ENCODE measurements at regions not wholly inside any gene's neighbourhood (a gene's known extent, or its start where the extent isn't known, plus 50 kb on each side); places are given as distances from the start of the nearest gene placed in this dataset.

GRCh38 chr7:88546808-88547207 lies 212.7 kb upstream of the ZNF804B start:
- H3K4me2 ChIP-seq: no peak overlapping the region
- H3K9me3 Mint-ChIP-seq: peaks cover 34% of the 10 kb centered on the region
- no peaks in the 10 kb centered on the region for H3K79me2 ChIP-seq (replicated peaks; ENCODE audit: insufficient read depth)
- no peak overlapping the region for H3K4me3 ChIP-seq
- H2AFZ ChIP-seq: no peak overlapping the region; the same call in 1 of the 2 replicates
- DNase-seq (ENCODE audit: low spot score) (peak; percentile 79), ATAC-seq (peak; percentile 87)
- peaks cover 2% of the 10 kb centered on the region for H3K27me3 Mint-ChIP-seq (ENCODE audit: insufficient read depth, low read depth, poor library complexity)
- no peaks in the 10 kb centered on the region for H3K27me3 ChIP-seq (ENCODE audit: insufficient read depth)
- H3K4me3 Mint-ChIP-seq: no peak overlapping the region
- H3F3A ChIP-seq (replicated peaks; ENCODE audit: low read depth): no peaks in the 10 kb centered on the region
- H3K36me3 ChIP-seq (ENCODE audit: insufficient read depth): no peaks in the 10 kb centered on the region; the same call in 1 of the 2 replicates
- no peak overlapping the region for H3K27ac ChIP-seq (ENCODE audit: low read depth)
- H3K27ac Mint-ChIP-seq: no peak overlapping the region
- no peaks in the 10 kb centered on the region for H3K9me2 ChIP-seq (ENCODE audit: insufficient read depth)
- H4K20me1 ChIP-seq (replicated peaks; ENCODE audit: insufficient read depth): no peaks in the 10 kb centered on the region
- TF ChIP-seq, protein P1, sequence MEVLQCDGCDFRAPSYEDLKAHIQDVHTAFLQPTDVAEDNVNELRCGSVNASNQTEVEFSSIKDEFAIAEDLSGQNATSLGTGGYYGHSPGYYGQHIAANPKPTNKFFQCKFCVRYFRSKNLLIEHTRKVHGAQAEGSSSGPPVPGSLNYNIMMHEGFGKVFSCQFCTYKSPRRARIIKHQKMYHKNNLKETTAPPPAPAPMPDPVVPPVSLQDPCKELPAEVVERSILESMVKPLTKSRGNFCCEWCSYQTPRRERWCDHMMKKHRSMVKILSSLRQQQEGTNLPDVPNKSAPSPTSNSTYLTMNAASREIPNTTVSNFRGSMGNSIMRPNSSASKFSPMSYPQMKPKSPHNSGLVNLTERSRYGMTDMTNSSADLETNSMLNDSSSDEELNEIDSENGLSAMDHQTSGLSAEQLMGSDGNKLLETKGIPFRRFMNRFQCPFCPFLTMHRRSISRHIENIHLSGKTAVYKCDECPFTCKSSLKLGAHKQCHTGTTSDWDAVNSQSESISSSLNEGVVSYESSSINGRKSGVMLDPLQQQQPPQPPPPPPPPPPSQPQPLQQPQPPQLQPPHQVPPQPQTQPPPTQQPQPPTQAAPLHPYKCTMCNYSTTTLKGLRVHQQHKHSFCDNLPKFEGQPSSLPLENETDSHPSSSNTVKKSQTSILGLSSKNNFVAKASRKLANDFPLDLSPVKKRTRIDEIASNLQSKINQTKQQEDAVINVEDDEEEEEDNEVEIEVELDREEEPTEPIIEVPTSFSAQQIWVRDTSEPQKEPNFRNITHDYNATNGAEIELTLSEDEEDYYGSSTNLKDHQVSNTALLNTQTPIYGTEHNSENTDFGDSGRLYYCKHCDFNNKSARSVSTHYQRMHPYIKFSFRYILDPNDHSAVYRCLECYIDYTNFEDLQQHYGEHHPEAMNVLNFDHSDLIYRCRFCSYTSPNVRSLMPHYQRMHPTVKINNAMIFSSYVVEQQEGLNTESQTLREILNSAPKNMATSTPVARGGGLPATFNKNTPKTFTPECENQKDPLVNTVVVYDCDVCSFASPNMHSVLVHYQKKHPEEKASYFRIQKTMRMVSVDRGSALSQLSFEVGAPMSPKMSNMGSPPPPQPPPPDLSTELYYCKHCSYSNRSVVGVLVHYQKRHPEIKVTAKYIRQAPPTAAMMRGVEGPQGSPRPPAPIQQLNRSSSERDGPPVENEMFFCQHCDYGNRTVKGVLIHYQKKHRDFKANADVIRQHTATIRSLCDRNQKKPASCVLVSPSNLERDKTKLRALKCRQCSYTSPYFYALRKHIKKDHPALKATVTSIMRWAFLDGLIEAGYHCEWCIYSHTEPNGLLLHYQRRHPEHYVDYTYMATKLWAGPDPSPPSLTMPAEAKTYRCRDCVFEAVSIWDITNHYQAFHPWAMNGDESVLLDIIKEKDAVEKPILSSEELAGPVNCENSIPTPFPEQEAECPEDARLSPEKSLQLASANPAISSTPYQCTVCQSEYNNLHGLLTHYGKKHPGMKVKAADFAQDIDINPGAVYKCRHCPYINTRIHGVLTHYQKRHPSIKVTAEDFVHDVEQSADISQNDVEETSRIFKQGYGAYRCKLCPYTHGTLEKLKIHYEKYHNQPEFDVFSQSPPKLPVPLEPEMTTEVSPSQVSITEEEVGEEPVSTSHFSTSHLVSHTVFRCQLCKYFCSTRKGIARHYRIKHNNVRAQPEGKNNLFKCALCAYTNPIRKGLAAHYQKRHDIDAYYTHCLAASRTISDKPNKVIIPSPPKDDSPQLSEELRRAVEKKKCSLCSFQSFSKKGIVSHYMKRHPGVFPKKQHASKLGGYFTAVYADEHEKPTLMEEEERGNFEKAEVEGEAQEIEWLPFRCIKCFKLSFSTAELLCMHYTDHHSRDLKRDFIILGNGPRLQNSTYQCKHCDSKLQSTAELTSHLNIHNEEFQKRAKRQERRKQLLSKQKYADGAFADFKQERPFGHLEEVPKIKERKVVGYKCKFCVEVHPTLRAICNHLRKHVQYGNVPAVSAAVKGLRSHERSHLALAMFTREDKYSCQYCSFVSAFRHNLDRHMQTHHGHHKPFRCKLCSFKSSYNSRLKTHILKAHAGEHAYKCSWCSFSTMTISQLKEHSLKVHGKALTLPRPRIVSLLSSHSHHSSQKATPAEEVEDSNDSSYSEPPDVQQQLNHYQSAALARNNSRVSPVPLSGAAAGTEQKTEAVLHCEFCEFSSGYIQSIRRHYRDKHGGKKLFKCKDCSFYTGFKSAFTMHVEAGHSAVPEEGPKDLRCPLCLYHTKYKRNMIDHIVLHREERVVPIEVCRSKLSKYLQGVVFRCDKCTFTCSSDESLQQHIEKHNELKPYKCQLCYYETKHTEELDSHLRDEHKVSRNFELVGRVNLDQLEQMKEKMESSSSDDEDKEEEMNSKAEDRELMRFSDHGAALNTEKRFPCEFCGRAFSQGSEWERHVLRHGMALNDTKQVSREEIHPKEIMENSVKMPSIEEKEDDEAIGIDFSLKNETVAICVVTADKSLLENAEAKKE (CRISPR knock-in tag; IDR thresholded peaks at IDR 0.05): peak; percentile 61; the same call in 1 of the 2 replicates
- TF ChIP-seq POLR2AphosphoS5 (IDR thresholded peaks at IDR 0.05; ENCODE audit: low read depth) (no peak), CTCF (conservative IDR thresholded peaks at IDR 0.05; ENCODE audit: low read depth in 2 of 2) (peak; percentile 71 to 91), REST (IDR thresholded peaks at IDR 0.05; ENCODE audit: unreplicated experiment) (no peak), ETS1 (IDR thresholded peaks at IDR 0.05) (no peak)
- H3K4me1 Mint-ChIP-seq: no peaks in the 10 kb centered on the region
- peaks cover 27% of the 10 kb centered on the region for H3K36me3 Mint-ChIP-seq (ENCODE audit: low read depth)
- H3K4me1 ChIP-seq (ENCODE audit: insufficient read depth): no peaks in the 10 kb centered on the region
